ENCODE measurements at regions not wholly inside any gene's neighbourhood (a gene's known extent, or its start where the extent isn't known, plus 50 kb on each side); places are given as distances from the start of the nearest gene placed in this dataset.
"Not testable (repeated sequence)": the region's sequence is repeated elsewhere in the genome, so short reads cannot be mapped to it uniquely, and the experiment has no call there.

GRCh38 chr21:27996906-27997305 lies 995.8 kb downstream of the LTN1 start:
- DNase-seq (ENCODE audit: low spot score), result not testable (repeated sequence)

GRCh38 chr21:27984663-27985325 lies 1007.9 kb downstream of the LTN1 start:
- DNase-seq (ENCODE audit: low spot score), result not testable (repeated sequence)

- not testable (repeated sequence) for DNase-seq (ENCODE audit: low spot score)
These were observed 1012.6 kb upstream of the ADAMTS5 start for GRCh38 chr21:27979446-27979845.

- no peak for DNase-seq (ENCODE audit: low spot score)
These were observed 1008.6 kb upstream of the ADAMTS5 start for GRCh38 chr21:27975514-27975913.

GRCh38 chr21:27974152-27974551 lies 1007.3 kb upstream of the ADAMTS5 start:
- not testable (repeated sequence) for DNase-seq (ENCODE audit: low spot score)

- DNase-seq (ENCODE audit: low spot score), result not testable (repeated sequence)
These were observed 1001.4 kb upstream of the ADAMTS5 start for GRCh38 chr21:27968240-27968639.

- DNase-seq (ENCODE audit: low spot score), result no peak
These were observed 987.8 kb upstream of the ADAMTS5 start for GRCh38 chr21:27954543-27955165.

GRCh38 chr21:27953340-27954045 lies 986.6 kb upstream of the ADAMTS5 start:
- DNase-seq (ENCODE audit: low spot score), result no peak

GRCh38 chr21:27949093-27949492 lies 982.2 kb upstream of the ADAMTS5 start:
- DNase-seq (ENCODE audit: low spot score), result not testable (repeated sequence)

GRCh38 chr21:27930108-27930767 lies 963.4 kb upstream of the ADAMTS5 start:
- DNase-seq (ENCODE audit: low spot score), result not testable (repeated sequence)

- DNase-seq (ENCODE audit: low spot score), result not testable (repeated sequence)
These were observed 962.3 kb upstream of the ADAMTS5 start for GRCh38 chr21:27929179-27929578.

GRCh38 chr21:27928534-27929115 lies 961.7 kb upstream of the ADAMTS5 start:
- DNase-seq (ENCODE audit: low spot score), result not testable (repeated sequence)

- DNase-seq (ENCODE audit: low spot score), result not testable (repeated sequence)
These were observed 954.5 kb upstream of the ADAMTS5 start for GRCh38 chr21:27921421-27921820.

- DNase-seq (ENCODE audit: low spot score), result not testable (repeated sequence)
These were observed 951.1 kb upstream of the ADAMTS5 start for GRCh38 chr21:27917966-27918365.

- DNase-seq (ENCODE audit: low spot score), result not testable (repeated sequence)
These were observed 949.4 kb upstream of the ADAMTS5 start for GRCh38 chr21:27916326-27916725.

GRCh38 chr21:27912133-27912532 lies 945.2 kb upstream of the ADAMTS5 start:
- DNase-seq (ENCODE audit: low spot score), result not testable (repeated sequence)

GRCh38 chr21:27909487-27909886 lies 942.6 kb upstream of the ADAMTS5 start:
- DNase-seq (ENCODE audit: low spot score), result not testable (repeated sequence)

GRCh38 chr21:27908816-27909215 lies 941.9 kb upstream of the ADAMTS5 start:
- DNase-seq (ENCODE audit: low spot score), result not testable (repeated sequence)

GRCh38 chr21:27902904-27903303 lies 936.0 kb upstream of the ADAMTS5 start:
- not testable (repeated sequence) for DNase-seq (ENCODE audit: low spot score)

GRCh38 chr21:27893619-27894018 lies 926.7 kb upstream of the ADAMTS5 start:
- not testable (repeated sequence) for DNase-seq (ENCODE audit: low spot score)

- DNase-seq (ENCODE audit: low spot score), result not testable (repeated sequence)
These were observed 924.6 kb upstream of the ADAMTS5 start for GRCh38 chr21:27891495-27891894.
